H1 (cell line): ENCODE measurements at regions not wholly inside any gene's neighbourhood (a gene's known extent, or its start where the extent isn't known, plus 50 kb on each side); places are given as distances from the start of the nearest gene placed in this dataset.

Source experiments
- CTBP2 ChIP-seq: IDR thresholded peaks from 2 replicates; pipeline ENCODE4 v1.7.0; 2011; ENCODE audit warnings: borderline replicate concordance, mild to moderate bottlenecking, moderate library complexity, mixed read lengths, low read length; ENCODE audit not compliant: insufficient read depth, insufficient read length
- E2F6 ChIP-seq: IDR thresholded peaks from 2 replicates; pipeline ENCODE4 v1.6.1; 2012; ENCODE audit warnings: inconsistent platforms

GRCh38 chr1:163777205-163777604 is 455.5 kb downstream of the NUF2 start (continued):
- no peak for TF ChIP-seq E2F6
- no peak for TF ChIP-seq CTBP2
